ENCODE measurements at regions not wholly inside any gene's neighbourhood (a gene's known extent, or its start where the extent isn't known, plus 50 kb on each side); places are given as distances from the start of the nearest gene placed in this dataset.

DNA sequence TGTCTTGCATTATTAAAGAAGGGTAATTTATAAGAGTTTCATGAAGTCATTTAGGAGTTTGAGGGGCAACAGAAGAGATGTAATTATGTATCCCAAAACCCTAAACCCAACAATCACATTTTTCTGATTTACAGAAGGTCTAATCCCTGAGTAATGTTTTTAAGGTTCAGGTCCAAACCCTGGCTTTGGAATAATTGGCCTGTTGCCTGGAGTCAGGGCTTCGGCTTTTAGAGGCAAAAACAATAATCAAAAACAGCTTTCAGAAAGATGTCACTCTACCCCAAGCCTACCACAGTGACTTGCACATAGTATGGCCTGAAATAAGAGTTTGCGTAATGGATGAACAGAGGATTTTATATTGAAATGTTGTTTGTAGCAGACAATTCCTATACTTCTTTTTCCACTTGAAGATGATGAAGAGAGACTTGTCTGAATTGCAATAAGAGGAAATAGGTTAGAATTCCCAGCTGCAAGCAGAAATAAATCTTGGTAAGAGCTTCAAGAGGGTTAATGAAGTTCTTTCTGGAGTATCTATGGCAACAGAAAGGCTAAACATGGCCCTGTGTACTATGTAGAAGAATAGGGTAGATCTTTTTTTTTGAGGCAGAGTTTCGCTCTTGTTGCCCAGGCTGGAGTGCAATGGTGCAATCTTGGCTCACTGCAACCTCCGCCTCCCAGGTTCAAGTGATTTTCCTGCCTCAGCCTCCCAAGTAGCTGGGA is 152.0 kb downstream of the GPBP1 start:
- no peak for DNase-seq
- Histone ChIP-seq H3K27ac (no peak overlapping the region), H3K4me3 (no peak overlapping the region), H3K9me3 (replicated peaks in 1 of 3) (no peaks in the 10 kb centered on the region), H3K36me3 (replicated peaks in 1 of 2) (no peaks in the 10 kb centered on the region), H3K27me3 (no peaks in the 10 kb centered on the region), H3K4me1 (replicated peaks in 1 of 2) (no peaks in the 10 kb centered on the region)
- intact Hi-C loops (cut with DNase I): no loop called here
- 78 to 90% (median 84%) methylated on average over 4 of the region's 4 CpGs for WGBS, 4 donors
- TF ChIP-seq POLR2A (IDR thresholded peaks at IDR 0.05): no peak
- TF ChIP-seq, protein P1, sequence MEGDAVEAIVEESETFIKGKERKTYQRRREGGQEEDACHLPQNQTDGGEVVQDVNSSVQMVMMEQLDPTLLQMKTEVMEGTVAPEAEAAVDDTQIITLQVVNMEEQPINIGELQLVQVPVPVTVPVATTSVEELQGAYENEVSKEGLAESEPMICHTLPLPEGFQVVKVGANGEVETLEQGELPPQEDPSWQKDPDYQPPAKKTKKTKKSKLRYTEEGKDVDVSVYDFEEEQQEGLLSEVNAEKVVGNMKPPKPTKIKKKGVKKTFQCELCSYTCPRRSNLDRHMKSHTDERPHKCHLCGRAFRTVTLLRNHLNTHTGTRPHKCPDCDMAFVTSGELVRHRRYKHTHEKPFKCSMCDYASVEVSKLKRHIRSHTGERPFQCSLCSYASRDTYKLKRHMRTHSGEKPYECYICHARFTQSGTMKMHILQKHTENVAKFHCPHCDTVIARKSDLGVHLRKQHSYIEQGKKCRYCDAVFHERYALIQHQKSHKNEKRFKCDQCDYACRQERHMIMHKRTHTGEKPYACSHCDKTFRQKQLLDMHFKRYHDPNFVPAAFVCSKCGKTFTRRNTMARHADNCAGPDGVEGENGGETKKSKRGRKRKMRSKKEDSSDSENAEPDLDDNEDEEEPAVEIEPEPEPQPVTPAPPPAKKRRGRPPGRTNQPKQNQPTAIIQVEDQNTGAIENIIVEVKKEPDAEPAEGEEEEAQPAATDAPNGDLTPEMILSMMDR (IDR thresholded peaks at IDR 0.05): no peak

DNA sequence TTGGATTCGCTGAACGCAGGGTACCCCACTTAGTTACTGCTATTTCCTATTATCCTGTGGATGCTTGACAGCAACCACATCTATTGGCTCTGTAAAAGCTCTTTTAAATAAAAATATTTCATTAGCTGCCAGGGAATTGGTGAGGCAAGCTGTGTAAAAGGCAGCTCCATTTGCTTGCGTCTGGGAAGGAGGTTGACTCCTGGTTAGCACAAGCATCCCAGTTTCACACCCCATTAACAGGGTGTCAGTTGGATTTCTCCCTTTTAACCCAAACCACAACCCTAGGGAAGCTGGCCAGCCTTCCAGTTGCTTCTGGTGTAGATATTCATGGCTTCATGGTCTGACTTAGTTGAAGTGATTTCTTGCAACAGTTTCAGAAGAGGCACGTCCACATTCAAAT is 151.0 kb downstream of the GPBP1 start:
- no peak overlapping the region for H3K27ac ChIP-seq
- H3K36me3 ChIP-seq (replicated peaks in 1 of 2): no peaks in the 10 kb centered on the region
- no peaks in the 10 kb centered on the region for H3K4me1 ChIP-seq (replicated peaks in 1 of 2)
- no peak for TF ChIP-seq POLR2A (IDR thresholded peaks at IDR 0.05)
- TF ChIP-seq, protein P1 (IDR thresholded peaks at IDR 0.05): no peak
- intact Hi-C loops (cut with DNase I): loop anchor here in 1 of 2 donors (5.0 kb wide), 1 partner anchor 307 kb away; no protein-coding TSS in a partner anchor
- WGBS, 4 donors: 85 to 91% (median 87%) methylated on average over 4 of the region's 4 CpGs
- H3K4me3 ChIP-seq: no peak overlapping the region
- H3K27me3 ChIP-seq: no peaks in the 10 kb centered on the region
- H3K9me3 ChIP-seq (replicated peaks in 1 of 3): no peaks in the 10 kb centered on the region
- no peak for DNase-seq

DNA sequence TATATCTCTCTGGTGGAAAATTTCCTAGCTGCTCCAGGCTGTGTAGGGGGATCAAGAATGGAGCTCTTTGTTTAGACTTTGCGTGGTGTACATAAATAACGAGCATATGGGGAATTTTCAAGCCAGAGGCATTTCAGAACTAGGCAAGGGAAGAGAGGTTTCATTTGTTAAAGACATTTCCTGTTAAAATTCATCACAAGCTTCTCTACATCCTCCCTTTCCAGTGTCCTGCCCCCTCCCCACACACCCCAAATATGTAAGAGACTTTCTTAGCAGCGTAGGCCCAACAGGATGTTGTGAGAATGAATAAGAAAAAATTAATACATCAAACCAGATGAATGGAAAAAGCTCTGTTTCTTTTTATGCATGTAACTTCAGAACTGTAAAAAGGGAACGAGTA is 150.3 kb downstream of the GPBP1 start:
- Histone ChIP-seq H3K4me1 (replicated peaks in 1 of 2) (no peaks in the 10 kb centered on the region), H3K27ac (no peak overlapping the region), H3K36me3 (replicated peaks in 1 of 2) (no peaks in the 10 kb centered on the region), H3K4me3 (no peak overlapping the region), H3K9me3 (replicated peaks in 1 of 3) (no peaks in the 10 kb centered on the region), H3K27me3 (no peaks in the 10 kb centered on the region)
- no peak for TF ChIP-seq POLR2A (IDR thresholded peaks at IDR 0.05)
- TF ChIP-seq, protein P1 (IDR thresholded peaks at IDR 0.05): no peak
- no peak for DNase-seq
- WGBS, 4 donors: 70 to 78% (median 73%) methylated on average over 4 of the region's 4 CpGs
- intact Hi-C loops (cut with DNase I): loop anchor here in 1 of 2 donors (5.0 kb wide), 1 partner anchor 308 kb away; no protein-coding TSS in a partner anchor

GRCh38 chr5:57320582-57320981 is 146.7 kb downstream of the GPBP1 start:
- intact Hi-C loops (cut with DNase I): loop anchor here in 1 of 2 donors (5.0 kb wide), 1 partner anchor 312 kb away; no protein-coding TSS in a partner anchor
- no peak for TF ChIP-seq POLR2A (IDR thresholded peaks at IDR 0.05)
- TF ChIP-seq, protein P1 (IDR thresholded peaks at IDR 0.05): no peak
- Histone ChIP-seq H3K27me3 (no peaks in the 10 kb centered on the region), H3K4me1 (replicated peaks in 1 of 2) (no peaks in the 10 kb centered on the region), H3K27ac (no peak overlapping the region), H3K9me3 (replicated peaks in 1 of 3) (no peaks in the 10 kb centered on the region), H3K36me3 (replicated peaks in 1 of 2) (no peaks in the 10 kb centered on the region), H3K4me3 (no peak overlapping the region)
- no peak for DNase-seq
- WGBS, 4 donors: 63 to 67% (median 66%) methylated on average over 6 of the region's 6 CpGs
